Loucy (cell line): ENCODE measurements at regions not wholly inside any gene's neighbourhood (a gene's known extent, or its start where the extent isn't known, plus 50 kb on each side); places are given as distances from the start of the nearest gene placed in this dataset.

Experiments used
- H2AFZ ChIP-seq: fragments of 200-600 bp; sonication (generic); 2 replicates; pipeline ENCODE4 v1.6.0; 2016; ENCODE audit warnings: antibody characterized with exemption, mild to moderate bottlenecking, low read length, moderate library complexity
- H3F3A ChIP-seq: fragments of 200-600 bp; 2 replicates; pipeline ENCODE4 v1.6.0; 2016; ENCODE audit warnings: antibody characterized with exemption, low read depth, mild to moderate bottlenecking
- H3K27me3 ChIP-seq: fragments of 200-600 bp; sonication (generic); 2 replicates; pipeline ENCODE4 v1.6.1; 2014; ENCODE audit warnings: low read length, mild to moderate bottlenecking; ENCODE audit not compliant: insufficient read depth, poor library complexity, severe bottlenecking
- H3K36me3 ChIP-seq: fragments of 200-600 bp; sonication (generic); 2 replicates; pipeline ENCODE4 v1.6.1; 2016; ENCODE audit warnings: low read length; ENCODE audit not compliant: insufficient read depth
- H3K4me1 ChIP-seq: fragments of 200-600 bp; sonication (generic); 2 replicates; pipeline ENCODE4 v1.5.1; 2014; ENCODE audit warnings: low read length, mild to moderate bottlenecking; ENCODE audit not compliant: insufficient read depth, poor library complexity, severe bottlenecking
- H3K4me2 ChIP-seq: fragments of 200-600 bp; sonication (generic); 2 replicates; pipeline ENCODE4 v1.6.0; 2014; ENCODE audit warnings: antibody characterized with exemption, low read length, low read depth, mild to moderate bottlenecking; ENCODE audit not compliant: poor library complexity, severe bottlenecking
- H3K4me3 ChIP-seq: fragments of 200-600 bp; sonication (generic); 2 replicates; pipeline ENCODE4 v1.5.1; 2014; ENCODE audit warnings: low read length, mild to moderate bottlenecking, mixed read lengths; ENCODE audit not compliant: poor library complexity, severe bottlenecking
- H3K79me2 ChIP-seq: fragments of 200-600 bp; sonication (generic); 2 replicates; pipeline ENCODE4 v1.6.1; 2014; ENCODE audit warnings: low read length; ENCODE audit not compliant: insufficient read depth
- H3K9ac ChIP-seq: fragments of 200-600 bp; sonication (generic); 2 replicates; pipeline ENCODE4 v1.6.0; 2014; ENCODE audit warnings: mild to moderate bottlenecking, low read depth, low read length, moderate library complexity; ENCODE audit not compliant: poor library complexity, severe bottlenecking
- H3K9me2 ChIP-seq: fragments of 200-600 bp; sonication (generic); replicated peaks from 2 replicates; pipeline ENCODE4 v1.6.1; 2016; ENCODE audit warnings: low read depth, low read length, mixed read lengths
- H3K9me3 ChIP-seq: fragments of 200-600 bp; sonication (generic); 2 replicates; pipeline ENCODE4 v1.6.1; 2014; ENCODE audit warnings: mild to moderate bottlenecking, antibody characterized with exemption, low read length, low read depth; ENCODE audit not compliant: insufficient read depth
- H4K20me1 ChIP-seq: fragments of 200-600 bp; sonication (generic); 2 replicates; pipeline ENCODE4 v1.6.0; 2014; ENCODE audit warnings: antibody characterized with exemption, low read length, mild to moderate bottlenecking; ENCODE audit not compliant: insufficient read depth, poor library complexity, severe bottlenecking
- EZH2phosphoT487 ChIP-seq: fragments of 200-600 bp; IDR thresholded peaks from 2 replicates; pipeline ENCODE4 v1.6.1; 2018; ENCODE audit warnings: antibody characterized with exemption, mild to moderate bottlenecking, moderate library complexity, borderline replicate concordance
- TF ChIP-seq, protein P1 (sequence below): fragments of 200-600 bp; sonication (generic); conservative IDR thresholded peaks from 2 replicates; pipeline ENCODE4 v1.5.1; 2014; ENCODE audit warnings: mild to moderate bottlenecking, antibody characterized with exemption, low read length

DNA sequence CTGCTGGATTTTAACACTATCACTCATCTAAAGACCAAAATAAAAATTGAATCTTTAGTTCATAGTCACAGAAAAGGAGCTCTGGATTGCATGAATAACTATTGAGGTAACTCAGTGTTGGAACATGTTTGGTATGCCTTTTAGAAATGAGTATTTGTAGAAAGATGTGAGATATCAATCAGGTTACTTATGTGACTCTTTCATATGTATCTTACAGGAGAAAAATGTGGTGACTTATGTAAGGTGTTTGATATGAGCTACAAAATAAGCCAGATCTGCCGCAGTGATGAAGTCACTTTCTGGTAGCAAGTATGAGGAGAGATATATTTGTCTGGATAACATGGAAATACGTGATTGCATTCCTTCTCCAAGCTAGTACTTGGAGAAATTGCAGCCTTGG is 1653.3 kb upstream of the PCDH7 start:
- Histone ChIP-seq H3K27me3 (no peaks in the 10 kb centered on the region), H3K9ac (no peak overlapping the region), H3K4me2 (no peak overlapping the region), H3K36me3 (no peaks in the 10 kb centered on the region), H3K4me3 (no peak overlapping the region), H3K9me2 (no peaks in the 10 kb centered on the region), H3K79me2 (no peaks in the 10 kb centered on the region), H4K20me1 (no peaks in the 10 kb centered on the region), H3F3A (no peaks in the 10 kb centered on the region), H3K9me3 (no peaks in the 10 kb centered on the region), H2AFZ (no peak overlapping the region), H3K4me1 (no peaks in the 10 kb centered on the region)
- TF ChIP-seq EZH2phosphoT487: no peak
- TF ChIP-seq, protein P1, sequence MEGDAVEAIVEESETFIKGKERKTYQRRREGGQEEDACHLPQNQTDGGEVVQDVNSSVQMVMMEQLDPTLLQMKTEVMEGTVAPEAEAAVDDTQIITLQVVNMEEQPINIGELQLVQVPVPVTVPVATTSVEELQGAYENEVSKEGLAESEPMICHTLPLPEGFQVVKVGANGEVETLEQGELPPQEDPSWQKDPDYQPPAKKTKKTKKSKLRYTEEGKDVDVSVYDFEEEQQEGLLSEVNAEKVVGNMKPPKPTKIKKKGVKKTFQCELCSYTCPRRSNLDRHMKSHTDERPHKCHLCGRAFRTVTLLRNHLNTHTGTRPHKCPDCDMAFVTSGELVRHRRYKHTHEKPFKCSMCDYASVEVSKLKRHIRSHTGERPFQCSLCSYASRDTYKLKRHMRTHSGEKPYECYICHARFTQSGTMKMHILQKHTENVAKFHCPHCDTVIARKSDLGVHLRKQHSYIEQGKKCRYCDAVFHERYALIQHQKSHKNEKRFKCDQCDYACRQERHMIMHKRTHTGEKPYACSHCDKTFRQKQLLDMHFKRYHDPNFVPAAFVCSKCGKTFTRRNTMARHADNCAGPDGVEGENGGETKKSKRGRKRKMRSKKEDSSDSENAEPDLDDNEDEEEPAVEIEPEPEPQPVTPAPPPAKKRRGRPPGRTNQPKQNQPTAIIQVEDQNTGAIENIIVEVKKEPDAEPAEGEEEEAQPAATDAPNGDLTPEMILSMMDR: no peak

GRCh38 chr4:29073571-29073970 is 1646.6 kb upstream of the PCDH7 start:
- Histone ChIP-seq H3K4me2 (no peak overlapping the region), H3K4me3 (no peak overlapping the region), H3K36me3 (no peaks in the 10 kb centered on the region), H3K27me3 (no peaks in the 10 kb centered on the region), H3K9me2 (no peaks in the 10 kb centered on the region), H3K79me2 (no peaks in the 10 kb centered on the region), H4K20me1 (no peaks in the 10 kb centered on the region), H2AFZ (no peak overlapping the region), H3K9ac (no peak overlapping the region), H3K9me3 (no peaks in the 10 kb centered on the region; the same call in 1 of the 2 replicates), H3F3A (no peaks in the 10 kb centered on the region), H3K4me1 (no peaks in the 10 kb centered on the region)
- TF ChIP-seq EZH2phosphoT487: no peak
- TF ChIP-seq, protein P1: no peak

DNA sequence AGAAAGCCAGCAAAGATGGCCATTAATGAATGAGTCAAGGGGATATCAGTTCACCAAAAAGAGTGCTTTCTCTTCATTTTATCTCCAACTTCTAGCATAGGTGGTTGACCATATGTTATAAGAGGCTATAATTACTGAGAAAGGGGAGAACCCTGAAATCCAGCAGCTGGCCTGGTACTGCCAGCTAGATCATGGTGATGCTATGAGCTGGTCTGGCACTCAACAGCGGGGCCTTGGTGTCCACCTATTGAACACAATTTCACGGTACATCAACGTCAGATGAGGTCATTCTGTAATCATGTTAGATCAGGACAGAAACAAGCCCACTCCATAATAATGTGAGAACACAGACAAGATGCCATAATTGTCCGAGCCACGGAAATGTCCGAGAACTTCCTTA is 1644.8 kb upstream of the PCDH7 start:
- no peak overlapping the region for H2AFZ ChIP-seq
- H3K4me3 ChIP-seq: no peak overlapping the region
- H3F3A ChIP-seq: no peaks in the 10 kb centered on the region
- no peaks in the 10 kb centered on the region for H3K4me1 ChIP-seq
- no peaks in the 10 kb centered on the region for H3K36me3 ChIP-seq
- TF ChIP-seq, protein P1: no peak
- TF ChIP-seq EZH2phosphoT487: no peak
- H3K9me2 ChIP-seq: no peaks in the 10 kb centered on the region
- no peak overlapping the region for H3K4me2 ChIP-seq
- no peak overlapping the region for H3K9ac ChIP-seq
- no peaks in the 10 kb centered on the region for H3K27me3 ChIP-seq
- H3K9me3 ChIP-seq: no peaks in the 10 kb centered on the region; the same call in 1 of the 2 replicates
- H4K20me1 ChIP-seq: no peaks in the 10 kb centered on the region
- H3K79me2 ChIP-seq: no peaks in the 10 kb centered on the region
